BLaER1 treated with 17β-estradiol and CSF1 and Interleukin-3, amounts not matched to agents 10 nM and 100 nM (cell line): ENCODE measurements at regions not wholly inside any gene's neighbourhood (a gene's known extent, or its start where the extent isn't known, plus 50 kb on each side); places are given as distances from the start of the nearest gene placed in this dataset.

Source experiments
- H3K27ac ChIP-seq, 11 experiments: shearing (Covaris generic); formaldehyde crosslinking; 2 replicates each; pipeline ENCODE4 v1.8.1; 2022
- H3K27me3 ChIP-seq, 11 experiments: shearing (Covaris generic); formaldehyde crosslinking; 2 replicates each; pipeline ENCODE4 v1.8.1; 2022
- H3K36me3 ChIP-seq, 11 experiments: shearing (Covaris generic); formaldehyde crosslinking; 2 replicates each; pipeline ENCODE4 v1.8.1; 2022
- H3K4me1 ChIP-seq, 10 experiments: shearing (Covaris generic); formaldehyde crosslinking; 2 replicates each; pipeline ENCODE4 v1.8.1; 2022
- H3K4me2 ChIP-seq, 11 experiments: shearing (Covaris generic); formaldehyde crosslinking; 2 replicates each; pipeline ENCODE4 v1.8.1; 2022
- H3K4me3 ChIP-seq, 10 experiments: shearing (Covaris generic); formaldehyde crosslinking; 2 replicates each; pipeline ENCODE4 v1.8.1; 2022
- H3K9ac ChIP-seq, 11 experiments: shearing (Covaris generic); formaldehyde crosslinking; 2 replicates each; pipeline ENCODE4 v1.8.1; 2022
- H3K9me3 ChIP-seq, 11 experiments: shearing (Covaris generic); formaldehyde crosslinking; replicated peaks in 1 of 11; 2 replicates each; pipeline ENCODE4 v1.8.1; 2022
- H4K20me1 ChIP-seq, 11 experiments: shearing (Covaris generic); formaldehyde crosslinking; 2 replicates each; pipeline ENCODE4 v1.8.1; 2022
- Cebpa-rat ChIP-seq, 11 experiments: shearing (Covaris generic); IDR thresholded peaks; 2 replicates each; pipeline ENCODE4 v1.8.1; 2022

DNA sequence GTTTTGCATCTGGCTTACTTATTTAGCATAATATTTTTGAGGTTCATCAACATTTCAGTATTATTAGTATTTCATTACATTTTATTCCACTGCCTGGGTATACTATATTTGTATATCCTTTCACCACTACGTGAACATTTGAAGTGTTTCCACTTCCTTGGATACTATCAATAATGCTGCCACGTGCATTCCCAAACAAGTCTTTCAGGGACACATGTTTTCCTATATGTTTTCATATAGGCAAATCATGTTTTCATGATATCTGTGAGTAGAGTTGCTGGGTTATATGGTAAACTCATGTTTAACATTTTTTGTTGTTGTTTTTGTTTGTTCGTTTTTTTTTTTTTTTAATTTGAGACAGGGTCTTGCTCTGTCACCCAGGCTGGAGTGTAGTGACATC, 380.1 kb downstream of the OMA1 start:
- Histone ChIP-seq H3K9ac (no peak overlapping the region), H3K27me3 (no peaks in the 10 kb centered on the region), H3K27ac (no peak overlapping the region), H3K36me3 (no peaks in the 10 kb centered on the region), H4K20me1 (no peaks in the 10 kb centered on the region), H3K9me3 (peaks cover 9 to 26% (median 20%) of the 10 kb centered on the region in 11 experiments), H3K4me2 (no peak overlapping the region), H3K4me1 (no peaks in the 10 kb centered on the region), H3K4me3 (no peak overlapping the region)
- no peak for TF ChIP-seq Cebpa-rat (IDR thresholded peaks at IDR 0.05)

DNA sequence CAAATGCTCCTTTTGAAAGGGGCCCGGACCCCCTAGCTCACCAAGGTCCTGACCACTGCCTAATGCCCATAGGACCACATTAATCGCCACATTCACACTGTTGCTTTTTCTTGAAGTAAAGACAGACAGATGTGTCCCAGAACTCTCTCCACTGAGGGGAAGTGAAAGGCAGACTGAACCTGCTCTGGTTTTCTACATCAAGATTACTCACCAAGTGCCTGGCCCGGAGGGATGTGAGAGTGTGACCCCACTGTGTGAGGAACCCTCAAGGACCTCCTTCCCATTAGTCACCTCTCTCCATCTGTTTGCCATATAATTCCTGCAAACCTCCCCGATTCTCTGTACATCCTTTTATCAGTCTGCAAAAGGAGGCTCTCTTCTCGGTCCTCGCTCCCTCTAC, 381.5 kb downstream of the OMA1 start:
- Histone ChIP-seq H3K4me2 (no peak overlapping the region), H3K4me3 (no peak overlapping the region), H3K36me3 (no peaks in the 10 kb centered on the region), H3K4me1 (no peaks in the 10 kb centered on the region), H3K27ac (no peak overlapping the region), H4K20me1 (no peaks in the 10 kb centered on the region), H3K27me3 (no peaks in the 10 kb centered on the region), H3K9me3 (peaks cover 9 to 26% (median 20%) of the 10 kb centered on the region in 11 experiments), H3K9ac (no peak overlapping the region)
- TF ChIP-seq Cebpa-rat (IDR thresholded peaks at IDR 0.05) = no peak

DNA sequence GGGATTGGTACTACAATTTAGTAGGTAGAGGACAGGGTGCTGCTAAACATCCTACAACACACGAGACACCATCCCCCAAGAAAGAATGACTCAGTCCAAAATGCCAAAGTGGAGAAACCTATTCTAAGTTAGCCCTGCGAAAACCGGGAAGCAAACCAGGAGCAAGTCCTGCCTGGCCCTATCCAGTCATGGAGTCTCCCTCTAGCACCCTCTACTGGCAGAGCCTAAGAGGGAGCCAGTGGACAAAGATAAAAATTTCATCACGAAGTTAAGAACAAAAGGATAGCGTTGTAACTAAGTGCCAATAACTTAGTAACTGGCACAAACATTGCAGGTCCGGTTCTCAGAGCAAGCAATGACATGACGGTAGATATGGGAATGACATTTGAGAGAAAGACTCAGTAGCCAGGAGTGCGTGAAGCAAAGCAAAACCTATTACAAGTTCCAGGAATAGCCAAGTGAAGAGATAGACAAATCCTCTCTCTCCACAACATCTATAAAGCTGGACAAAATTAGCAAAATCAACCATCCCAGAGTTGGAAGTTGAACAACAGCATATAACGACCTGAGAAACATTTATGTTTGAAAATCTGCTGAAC, 383.5 kb downstream of the OMA1 start:
- H3K27me3 ChIP-seq = no peaks in the 10 kb centered on the region
- no peaks in the 10 kb centered on the region for H3K36me3 ChIP-seq
- no peak overlapping the region for H3K4me2 ChIP-seq
- no peak overlapping the region for H3K4me3 ChIP-seq
- H4K20me1 ChIP-seq = no peaks in the 10 kb centered on the region
- TF ChIP-seq Cebpa-rat (IDR thresholded peaks at IDR 0.05) = no peak
- H3K9me3 ChIP-seq = peaks cover 9 to 16% (median 15%) of the 10 kb centered on the region in 11 experiments
- H3K27ac ChIP-seq = no peak overlapping the region
- 0 out of 20 replicates have a peak, but pooled peaks cover 0 to 3% (median 0%) of the 10 kb centered on the region in 10 experiments for H3K4me1 ChIP-seq
- H3K9ac ChIP-seq = no peak overlapping the region

GRCh38 chr1:58159434-58159830, 387.1 kb downstream of the OMA1 start:
- no peaks in the 10 kb centered on the region for H4K20me1 ChIP-seq
- H3K27me3 ChIP-seq = no peaks in the 10 kb centered on the region
- no peak overlapping the region for H3K4me2 ChIP-seq
- no peak overlapping the region for H3K4me3 ChIP-seq
- no peak overlapping the region for H3K9ac ChIP-seq
- no peak overlapping the region for H3K27ac ChIP-seq
- no peaks in the 10 kb centered on the region for H3K9me3 ChIP-seq
- no peak for TF ChIP-seq Cebpa-rat (IDR thresholded peaks at IDR 0.05)
- H3K36me3 ChIP-seq = no peaks in the 10 kb centered on the region
- peaks cover 0 to 25% (median 12%) of the 10 kb centered on the region in 10 experiments; a peak in 12 of 20 replicates for H3K4me1 ChIP-seq

- no peaks in the 10 kb centered on the region for H3K36me3 ChIP-seq
- peaks cover 0 to 25% (median 12%) of the 10 kb centered on the region in 10 experiments; a peak in 12 of 20 replicates for H3K4me1 ChIP-seq
- no peaks in the 10 kb centered on the region for H4K20me1 ChIP-seq
- no peak for TF ChIP-seq Cebpa-rat (IDR thresholded peaks at IDR 0.05)
- H3K4me3 ChIP-seq = no peak overlapping the region
- no peaks in the 10 kb centered on the region for H3K27me3 ChIP-seq
- H3K9ac ChIP-seq = no peak overlapping the region
- H3K27ac ChIP-seq = no peak overlapping the region
- no peaks in the 10 kb centered on the region for H3K9me3 ChIP-seq
- no peak overlapping the region for H3K4me2 ChIP-seq
These were observed 387.8 kb downstream of the OMA1 start for GRCh38 chr1:58158506-58159433.

DNA sequence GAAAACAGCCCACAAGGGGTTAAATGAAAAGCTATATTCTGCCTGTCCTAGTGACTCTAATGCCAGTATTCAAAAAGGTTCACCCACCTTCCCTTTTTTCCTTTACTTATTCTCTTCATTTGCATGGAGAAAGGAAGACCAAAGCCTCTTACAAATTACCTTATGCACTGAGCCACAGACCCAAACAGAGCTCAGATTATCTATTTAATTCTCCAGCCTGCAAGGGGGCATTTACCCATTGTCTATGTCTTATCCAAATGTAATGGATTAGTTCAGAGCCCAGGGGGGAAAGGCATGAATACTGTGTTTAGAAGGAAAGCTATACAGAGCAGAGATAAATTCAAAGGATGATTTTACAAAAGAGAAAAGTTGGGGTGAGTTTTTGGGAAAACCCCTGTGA, 388.5 kb downstream of the OMA1 start:
- H3K27me3 ChIP-seq = no peaks in the 10 kb centered on the region
- no peak overlapping the region for H3K4me3 ChIP-seq
- no peaks in the 10 kb centered on the region for H3K36me3 ChIP-seq
- H4K20me1 ChIP-seq = no peaks in the 10 kb centered on the region
- no peak for TF ChIP-seq Cebpa-rat (IDR thresholded peaks at IDR 0.05)
- peaks cover 0 to 25% (median 12%) of the 10 kb centered on the region in 10 experiments; a peak in 12 of 20 replicates for H3K4me1 ChIP-seq
- no peaks in the 10 kb centered on the region for H3K9me3 ChIP-seq
- H3K4me2 ChIP-seq = no peak overlapping the region
- no peak overlapping the region for H3K27ac ChIP-seq
- H3K9ac ChIP-seq = no peak overlapping the region

- Histone ChIP-seq H3K27me3 (no peaks in the 10 kb centered on the region), H4K20me1 (no peaks in the 10 kb centered on the region), H3K36me3 (no peaks in the 10 kb centered on the region), H3K9ac (peak overlapping the region in 1 of 11 experiments; percentile 16; a peak in 1 of 22 replicates), H3K4me1 (peaks cover 0 to 25% (median 12%) of the 10 kb centered on the region in 10 experiments; a peak in 12 of 20 replicates), H3K4me2 (peak overlapping the region in 7 of 11 experiments; percentile 8 to 37 (median 16); a peak in 11 of 22 replicates), H3K9me3 (no peaks in the 10 kb centered on the region), H3K27ac (no peak overlapping the region), H3K4me3 (no peak overlapping the region)
- TF ChIP-seq Cebpa-rat (IDR thresholded peaks at IDR 0.05) = no peak
These were observed 389.3 kb downstream of the OMA1 start for GRCh38 chr1:58157256-58157655.

GRCh38 chr1:58156831-58157230, 389.7 kb downstream of the OMA1 start:
- Histone ChIP-seq H3K9me3 (no peaks in the 10 kb centered on the region), H3K27ac (no peak overlapping the region), H3K4me2 (peak overlapping the region in 7 of 11 experiments; percentile 8 to 37 (median 16); a peak in 11 of 22 replicates), H3K27me3 (no peaks in the 10 kb centered on the region), H3K36me3 (no peaks in the 10 kb centered on the region), H3K4me3 (no peak overlapping the region), H3K9ac (peak overlapping the region in 1 of 11 experiments; percentile 16; a peak in 1 of 22 replicates), H4K20me1 (no peaks in the 10 kb centered on the region), H3K4me1 (peaks cover 0 to 25% (median 12%) of the 10 kb centered on the region in 10 experiments; a peak in 12 of 20 replicates)
- TF ChIP-seq Cebpa-rat (IDR thresholded peaks at IDR 0.05) = no peak

DNA sequence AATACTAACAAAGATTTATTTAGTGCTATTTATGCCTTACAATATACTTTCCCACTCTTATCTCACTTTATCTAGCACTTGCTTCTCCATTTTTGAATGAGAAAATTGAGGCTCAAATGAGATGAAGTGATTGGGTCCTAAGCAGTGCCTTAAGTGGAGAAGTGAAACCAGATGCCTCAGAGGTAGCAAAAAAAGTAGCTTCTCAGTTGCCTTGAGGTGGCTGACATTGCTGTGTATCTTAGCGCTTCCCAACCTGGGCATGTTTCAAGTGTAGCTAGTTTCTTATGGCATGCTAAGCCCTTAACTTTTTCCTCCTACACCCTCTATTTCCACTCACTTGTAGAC, 390.4 kb downstream of the OMA1 start:
- no peak overlapping the region for H3K27ac ChIP-seq
- H3K9ac ChIP-seq = no peak overlapping the region
- H3K4me2 ChIP-seq = peak overlapping the region in 2 of 11 experiments; percentile 8 to 37; a peak in 1 of 22 replicates
- H4K20me1 ChIP-seq = no peaks in the 10 kb centered on the region
- H3K9me3 ChIP-seq = peaks cover 0 to 4% (median 0%) of the 10 kb centered on the region in 11 experiments; a peak in 1 of 22 replicates
- no peaks in the 10 kb centered on the region for H3K27me3 ChIP-seq
- peaks cover 0 to 25% (median 12%) of the 10 kb centered on the region in 10 experiments; a peak in 12 of 20 replicates for H3K4me1 ChIP-seq
- no peak for TF ChIP-seq Cebpa-rat (IDR thresholded peaks at IDR 0.05)
- H3K36me3 ChIP-seq = no peaks in the 10 kb centered on the region
- H3K4me3 ChIP-seq = no peak overlapping the region
